ENCODE measurements at regions not wholly inside any gene's neighbourhood (a gene's known extent, or its start where the extent isn't known, plus 50 kb on each side); places are given as distances from the start of the nearest gene placed in this dataset.

DNA sequence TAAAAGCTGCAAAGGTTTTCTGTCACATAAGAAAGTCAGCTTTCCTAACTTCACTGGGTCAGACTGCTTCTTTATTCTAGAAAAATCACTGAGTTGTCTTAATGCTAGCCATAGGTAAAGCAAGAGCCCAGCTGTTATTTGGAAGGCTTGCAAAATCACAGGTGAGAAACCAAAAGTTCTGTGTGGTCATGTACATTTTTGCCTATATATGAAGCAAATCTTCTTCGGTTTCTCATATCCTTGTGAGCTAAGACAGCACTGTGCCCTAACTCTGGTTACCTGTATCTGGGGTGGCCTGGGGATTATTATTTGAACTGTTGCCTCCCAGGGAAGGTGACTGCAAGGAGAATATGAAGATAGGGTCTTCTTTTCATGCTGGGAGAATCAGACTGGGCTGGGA is 444.9 kb upstream of the CLINT1 start:
- no peak overlapping the region for H3K27ac Mint-ChIP-seq
- no peaks in the 10 kb centered on the region for H3K27me3 Mint-ChIP-seq
- intact Hi-C loops (cut with DNase I, micrococcal nuclease) = no loop called here
- ChIA-PET CTCF (no interaction called here), POLR2A (no interaction called here)
- H3K4me3 Mint-ChIP-seq = no peak overlapping the region
- H3K36me3 Mint-ChIP-seq (ENCODE audit: low read depth) = no peaks in the 10 kb centered on the region
- H3K9me3 Mint-ChIP-seq = no peaks in the 10 kb centered on the region
- ATAC-seq (ENCODE audit: poor library complexity) (no peak), DNase-seq (no peak)
- no peak for TF ChIP-seq CTCF (IDR thresholded peaks at IDR 0.05)
- H3K4me1 Mint-ChIP-seq (ENCODE audit: low read depth) = no peaks in the 10 kb centered on the region
- Histone ChIP-seq H3K9me3 (ENCODE audit: control insufficient read depth in 1 of 2, insufficient read depth in 1 of 2, low read length in 2 of 2) (no peaks in the 10 kb centered on the region), H3K4me1 (ENCODE audit: insufficient read depth, low read length) (no peaks in the 10 kb centered on the region), H3K27me3 (ENCODE audit: control insufficient read depth in 1 of 2, insufficient read depth in 2 of 2, low read length in 2 of 2) (peaks cover 0 to 5% of the 10 kb centered on the region in 2 experiments), H3K4me3 (ENCODE audit: low read length) (no peak overlapping the region), H3K27ac (ENCODE audit: low read depth in 1 of 2, low read length in 2 of 2) (no peak overlapping the region), H3K36me3 (ENCODE audit: insufficient read depth, low read length) (no peaks in the 10 kb centered on the region)

DNA sequence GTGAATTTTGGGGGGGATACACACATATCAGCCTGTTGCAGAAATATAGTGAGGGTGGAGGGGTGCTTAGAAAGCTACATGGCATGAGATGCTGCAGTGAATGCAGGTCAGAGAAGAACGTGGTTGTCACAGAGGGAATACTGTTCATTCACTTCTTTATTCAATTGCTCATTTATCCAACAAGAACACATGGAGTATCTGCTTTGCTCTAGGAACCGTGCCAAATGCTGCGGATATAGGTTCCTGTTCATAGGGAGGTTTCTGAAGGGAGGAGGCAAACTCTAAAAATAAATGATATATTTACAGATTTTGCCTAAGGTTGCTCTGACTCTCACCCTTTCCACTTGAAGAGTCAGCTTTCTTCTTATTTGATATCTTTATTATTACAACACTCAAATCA is 444.3 kb upstream of the CLINT1 start:
- H3K9me3 Mint-ChIP-seq = no peaks in the 10 kb centered on the region
- TF ChIP-seq CTCF (IDR thresholded peaks at IDR 0.05) = no peak
- H3K27me3 ChIP-seq (ENCODE audit: control insufficient read depth in 1 of 2, insufficient read depth in 2 of 2, low read length in 2 of 2) = peaks cover 0 to 5% of the 10 kb centered on the region in 2 experiments
- H3K9me3 ChIP-seq (ENCODE audit: control insufficient read depth in 1 of 2, insufficient read depth in 1 of 2, low read length in 2 of 2) = no peaks in the 10 kb centered on the region
- intact Hi-C loops (cut with DNase I, micrococcal nuclease) = no loop called here
- H3K4me1 ChIP-seq (ENCODE audit: insufficient read depth, low read length) = no peaks in the 10 kb centered on the region
- no peaks in the 10 kb centered on the region for H3K36me3 ChIP-seq (ENCODE audit: insufficient read depth, low read length)
- ChIA-PET POLR2A (no interaction called here), CTCF (no interaction called here)
- H3K4me1 Mint-ChIP-seq (ENCODE audit: low read depth) = no peaks in the 10 kb centered on the region
- no peak overlapping the region for H3K4me3 Mint-ChIP-seq
- no peaks in the 10 kb centered on the region for H3K27me3 Mint-ChIP-seq
- ATAC-seq (ENCODE audit: poor library complexity) (no peak), DNase-seq (no peak)
- H3K27ac ChIP-seq (ENCODE audit: low read depth in 1 of 2, low read length in 2 of 2) = no peak overlapping the region
- no peak overlapping the region for H3K4me3 ChIP-seq (ENCODE audit: low read length)
- H3K36me3 Mint-ChIP-seq (ENCODE audit: low read depth) = no peaks in the 10 kb centered on the region
- H3K27ac Mint-ChIP-seq = no peak overlapping the region

DNA sequence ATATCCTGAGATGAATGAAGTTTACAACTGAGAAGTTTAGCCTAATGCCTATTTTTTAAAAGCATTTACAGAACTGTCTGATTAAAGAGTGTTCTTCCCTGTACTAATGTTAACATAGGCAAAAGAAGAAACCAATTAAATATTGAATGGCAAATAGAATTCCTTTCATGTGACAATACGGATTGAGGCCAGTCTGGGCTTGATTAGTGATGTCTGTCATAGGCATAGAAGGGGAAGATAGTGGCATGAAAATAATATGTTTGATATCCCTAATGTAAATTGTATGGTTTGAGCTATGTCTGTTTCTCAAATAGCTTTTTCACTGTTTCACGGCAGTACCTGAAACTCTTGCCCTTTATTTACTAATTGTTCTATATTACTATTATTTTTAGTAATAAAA is 443.1 kb upstream of the CLINT1 start:
- ATAC-seq (ENCODE audit: poor library complexity) = no peak
- H3K9me3 ChIP-seq (ENCODE audit: control insufficient read depth in 1 of 2, insufficient read depth in 1 of 2, low read length in 2 of 2) = peaks cover 0 to 3% of the 10 kb centered on the region in 2 experiments
- DNase-seq = no peak
- no peak overlapping the region for H3K4me3 Mint-ChIP-seq
- H3K27me3 Mint-ChIP-seq = no peaks in the 10 kb centered on the region
- no peak for TF ChIP-seq CTCF (IDR thresholded peaks at IDR 0.05)
- no peaks in the 10 kb centered on the region for H3K27me3 ChIP-seq (ENCODE audit: control insufficient read depth in 1 of 2, insufficient read depth in 2 of 2, low read length in 2 of 2)
- H3K36me3 ChIP-seq (ENCODE audit: insufficient read depth, low read length) = no peaks in the 10 kb centered on the region
- CTCF ChIA-PET = no interaction called here
- H3K9me3 Mint-ChIP-seq = peaks cover 1% of the 10 kb centered on the region
- no peak overlapping the region for H3K27ac ChIP-seq (ENCODE audit: low read depth in 1 of 2, low read length in 2 of 2)
- no peak overlapping the region for H3K27ac Mint-ChIP-seq
- H3K4me1 ChIP-seq (ENCODE audit: insufficient read depth, low read length) = no peaks in the 10 kb centered on the region
- no peak overlapping the region for H3K4me3 ChIP-seq (ENCODE audit: low read length)
- intact Hi-C loops (cut with DNase I, micrococcal nuclease) = no loop called here
- POLR2A ChIA-PET = no interaction called here
- H3K36me3 Mint-ChIP-seq (ENCODE audit: low read depth) = no peaks in the 10 kb centered on the region
- no peaks in the 10 kb centered on the region for H3K4me1 Mint-ChIP-seq (ENCODE audit: low read depth)

All from CD4-positive, alpha-beta T cell (primary cell).